ENCODE measurements at regions not wholly inside any gene's neighbourhood (a gene's known extent, or its start where the extent isn't known, plus 50 kb on each side); places are given as distances from the start of the nearest gene placed in this dataset.
A peak's percentile ranks its signal among the peaks of the same experiment; 100 is the strongest.

DNA sequence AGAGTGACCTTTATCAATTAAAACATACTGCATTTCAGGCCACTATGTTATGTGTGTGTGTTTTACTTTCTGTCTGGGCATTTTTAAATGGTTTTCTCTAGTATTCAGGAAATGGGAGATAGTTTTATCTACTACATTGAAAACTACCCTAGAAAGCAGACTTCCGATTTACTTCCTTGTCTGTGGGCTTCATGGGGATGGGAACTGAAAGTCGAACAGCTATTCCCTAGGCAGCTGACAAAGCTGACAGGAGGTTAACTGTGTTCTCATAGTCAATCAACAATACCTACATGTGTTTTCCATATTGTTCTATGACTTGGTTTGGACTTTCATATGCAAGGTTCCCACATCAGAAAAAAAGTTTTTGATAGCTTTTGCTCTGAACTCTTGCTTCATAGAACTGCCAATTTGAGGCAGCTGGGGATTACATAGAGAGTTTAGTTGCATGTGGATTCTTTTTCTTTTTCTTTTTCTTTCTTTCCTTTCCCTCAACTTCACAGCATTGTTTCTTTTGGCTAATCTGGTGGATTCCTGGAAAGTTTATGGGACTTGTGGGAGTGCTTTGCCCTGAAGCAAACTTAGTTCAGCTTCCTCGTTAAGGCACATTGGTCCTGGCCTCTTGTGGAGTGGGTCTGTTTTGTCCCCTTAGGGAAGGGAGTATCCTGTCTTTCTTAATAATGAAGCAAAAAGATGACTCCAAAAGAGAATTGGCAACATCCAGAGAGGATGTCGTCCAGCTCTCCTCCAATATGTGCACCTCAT lies 327.1 kb upstream of the GIMD1 start:
- Histone ChIP-seq H3K79me2 (ENCODE audit: control insufficient read depth, insufficient read depth, low read length, poor library complexity) (no peaks in the 10 kb centered on the region), H2BK120ac (ENCODE audit: insufficient read depth, low read length, poor library complexity) (no peak overlapping the region), H2AK5ac (ENCODE audit: low read length) (no peak overlapping the region), H4K91ac (ENCODE audit: low read depth, low read length) (no peak overlapping the region), H4K8ac (ENCODE audit: low read depth, low read length) (no peak overlapping the region), H3K9ac (ENCODE audit: low read length) (no peak overlapping the region), H3K27ac (ENCODE audit: low read depth, low read length) (no peak overlapping the region), H2BK5ac (ENCODE audit: low read depth, low read length, poor library complexity) (no peak overlapping the region), H3K4ac (ENCODE audit: low read depth, low read length) (no peak overlapping the region), H4K12ac (ENCODE audit: low read depth, low read length) (no peak overlapping the region), H3K14ac (ENCODE audit: low read length) (no peak overlapping the region), H3K27me3 (ENCODE audit: insufficient read depth, low read length) (no peaks in the 10 kb centered on the region), H3K4me3 (ENCODE audit: low read depth, low read length) (no peak overlapping the region), H2BK12ac (ENCODE audit: low read length) (no peak overlapping the region), H3K9me3 (ENCODE audit: insufficient read depth, low read depth, low read length) (peaks cover 2% of the 10 kb centered on the region), H3K18ac (ENCODE audit: low read length) (no peak overlapping the region), H3K23ac (ENCODE audit: low read length) (no peak overlapping the region), H3K36me3 (ENCODE audit: control insufficient read depth in 1 of 2, insufficient read depth in 2 of 2, low read length in 2 of 2) (no peaks in the 10 kb centered on the region), H2AFZ (ENCODE audit: insufficient read depth, low read length, poor library complexity) (no peak overlapping the region), H3K79me1 (ENCODE audit: low read length) (no peaks in the 10 kb centered on the region), H3K4me2 (ENCODE audit: low read length) (no peak overlapping the region), H3K4me1 (ENCODE audit: control insufficient read depth in 1 of 2, insufficient read depth in 2 of 2, low read length in 2 of 2) (no peaks in the 10 kb centered on the region)
- no CpG with 5 or more reads among the region's 4 CpGs for WGBS (ENCODE audit: extremely low coverage, insufficient coverage, insufficient read length)
- DNase-seq: no peak

DNA sequence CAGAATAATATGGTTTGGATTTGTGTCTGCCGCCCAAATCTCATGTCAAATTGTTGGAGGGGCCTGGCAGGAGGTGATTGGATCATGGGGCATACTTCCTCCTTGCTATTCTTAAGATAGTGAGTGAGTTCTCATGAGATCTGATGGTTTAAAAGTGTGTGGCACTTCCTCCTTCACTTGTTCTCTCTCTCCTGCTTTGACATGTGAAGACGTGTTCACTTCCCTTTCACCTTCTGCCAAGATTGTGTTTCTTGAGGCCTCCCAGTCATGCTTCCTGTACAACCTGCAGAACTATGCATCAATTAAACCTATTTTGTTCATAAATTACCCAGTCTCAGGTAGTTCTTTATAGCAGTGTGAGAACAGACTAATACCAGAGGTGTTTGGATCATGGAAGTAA lies 325.7 kb upstream of the GIMD1 start:
- no peak overlapping the region for H3K4me2 ChIP-seq (ENCODE audit: low read length)
- no peak overlapping the region for H2AK5ac ChIP-seq (ENCODE audit: low read length)
- no CpG with 5 or more reads among the region's 2 CpGs for WGBS (ENCODE audit: extremely low coverage, insufficient coverage, insufficient read length)
- H3K18ac ChIP-seq (ENCODE audit: low read length): no peak overlapping the region
- peaks cover 2% of the 10 kb centered on the region for H3K9me3 ChIP-seq (ENCODE audit: insufficient read depth, low read depth, low read length)
- no peaks in the 10 kb centered on the region for H3K36me3 ChIP-seq (ENCODE audit: control insufficient read depth in 1 of 2, insufficient read depth in 2 of 2, low read length in 2 of 2)
- no peak overlapping the region for H3K4ac ChIP-seq (ENCODE audit: low read depth, low read length)
- no peak overlapping the region for H4K8ac ChIP-seq (ENCODE audit: low read depth, low read length)
- no peak overlapping the region for H3K9ac ChIP-seq (ENCODE audit: low read length)
- no peak overlapping the region for H2AFZ ChIP-seq (ENCODE audit: insufficient read depth, low read length, poor library complexity)
- no peak overlapping the region for H3K23ac ChIP-seq (ENCODE audit: low read length)
- no peak overlapping the region for H2BK120ac ChIP-seq (ENCODE audit: insufficient read depth, low read length, poor library complexity)
- H3K14ac ChIP-seq (ENCODE audit: low read length): no peak overlapping the region
- H3K27me3 ChIP-seq (ENCODE audit: insufficient read depth, low read length): no peaks in the 10 kb centered on the region
- H3K79me2 ChIP-seq (ENCODE audit: control insufficient read depth, insufficient read depth, low read length, poor library complexity): no peaks in the 10 kb centered on the region
- H2BK12ac ChIP-seq (ENCODE audit: low read length): no peak overlapping the region
- no peak overlapping the region for H4K12ac ChIP-seq (ENCODE audit: low read depth, low read length)
- H3K79me1 ChIP-seq (ENCODE audit: low read length): no peaks in the 10 kb centered on the region
- no peak overlapping the region for H3K27ac ChIP-seq (ENCODE audit: low read depth, low read length)
- H3K4me1 ChIP-seq (ENCODE audit: control insufficient read depth in 1 of 2, insufficient read depth in 2 of 2, low read length in 2 of 2): peaks cover 0 to 2% of the 10 kb centered on the region in 2 experiments
- no peak overlapping the region for H3K4me3 ChIP-seq (ENCODE audit: low read depth, low read length)
- H4K91ac ChIP-seq (ENCODE audit: low read depth, low read length): no peak overlapping the region
- DNase-seq: no peak
- H2BK5ac ChIP-seq (ENCODE audit: low read depth, low read length, poor library complexity): no peak overlapping the region

DNA sequence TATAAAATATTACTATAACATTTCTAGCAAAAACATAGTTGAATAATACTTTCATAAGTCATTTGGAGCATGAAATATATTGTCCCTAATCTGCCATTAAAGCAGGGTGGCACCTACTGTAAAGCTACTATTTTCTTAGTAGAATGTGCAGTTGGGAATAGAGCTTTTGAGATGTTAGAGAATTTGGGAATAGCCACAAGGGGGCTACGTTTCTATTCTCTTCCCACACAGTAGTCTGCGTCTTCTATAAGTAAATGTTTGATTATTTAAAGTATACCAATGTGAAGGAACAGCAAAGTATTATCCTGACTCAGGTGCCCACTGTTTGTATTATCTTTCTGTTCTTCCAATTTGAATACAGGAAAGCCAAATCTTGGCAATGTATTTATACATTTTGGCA lies 323.2 kb upstream of the GIMD1 start:
- Histone ChIP-seq H2AFZ (ENCODE audit: insufficient read depth, low read length, poor library complexity) (no peak overlapping the region), H3K9ac (ENCODE audit: low read length) (no peak overlapping the region), H4K12ac (ENCODE audit: low read depth, low read length) (no peak overlapping the region), H2AK5ac (ENCODE audit: low read length) (no peak overlapping the region), H3K18ac (ENCODE audit: low read length) (no peak overlapping the region), H3K79me2 (ENCODE audit: control insufficient read depth, insufficient read depth, low read length, poor library complexity) (no peaks in the 10 kb centered on the region), H3K36me3 (ENCODE audit: control insufficient read depth in 1 of 2, insufficient read depth in 2 of 2, low read length in 2 of 2) (no peaks in the 10 kb centered on the region), H3K9me3 (ENCODE audit: insufficient read depth, low read depth, low read length) (peaks cover 2% of the 10 kb centered on the region), H3K23ac (ENCODE audit: low read length) (no peak overlapping the region), H3K4me3 (ENCODE audit: low read depth, low read length) (no peak overlapping the region), H3K79me1 (ENCODE audit: low read length) (no peaks in the 10 kb centered on the region), H3K4ac (ENCODE audit: low read depth, low read length) (no peak overlapping the region), H4K8ac (ENCODE audit: low read depth, low read length) (no peak overlapping the region), H2BK12ac (ENCODE audit: low read length) (no peak overlapping the region), H3K27ac (ENCODE audit: low read depth, low read length) (no peak overlapping the region), H3K4me2 (ENCODE audit: low read length) (no peak overlapping the region), H2BK5ac (ENCODE audit: low read depth, low read length, poor library complexity) (no peak overlapping the region), H2BK120ac (ENCODE audit: insufficient read depth, low read length, poor library complexity) (no peak overlapping the region), H3K27me3 (ENCODE audit: insufficient read depth, low read length) (no peaks in the 10 kb centered on the region), H3K4me1 (ENCODE audit: control insufficient read depth in 1 of 2, insufficient read depth in 2 of 2, low read length in 2 of 2) (peaks cover 0 to 2% of the 10 kb centered on the region in 2 experiments), H4K91ac (ENCODE audit: low read depth, low read length) (no peak overlapping the region), H3K14ac (ENCODE audit: low read length) (no peak overlapping the region)
- no CpG with 5 or more reads among the region's 2 CpGs for WGBS (ENCODE audit: extremely low coverage, insufficient coverage, insufficient read length)
- no peak for DNase-seq

- H3K27ac ChIP-seq (ENCODE audit: low read depth, low read length): no peak overlapping the region
- H3K23ac ChIP-seq (ENCODE audit: low read length): no peak overlapping the region
- H3K4ac ChIP-seq (ENCODE audit: low read depth, low read length): no peak overlapping the region
- no peak overlapping the region for H2AK5ac ChIP-seq (ENCODE audit: low read length)
- peaks cover 2% of the 10 kb centered on the region for H3K9me3 ChIP-seq (ENCODE audit: insufficient read depth, low read depth, low read length)
- no peaks in the 10 kb centered on the region for H3K36me3 ChIP-seq (ENCODE audit: control insufficient read depth in 1 of 2, insufficient read depth in 2 of 2, low read length in 2 of 2)
- H4K91ac ChIP-seq (ENCODE audit: low read depth, low read length): no peak overlapping the region
- no peak overlapping the region for H3K4me2 ChIP-seq (ENCODE audit: low read length)
- no peak overlapping the region for H3K9ac ChIP-seq (ENCODE audit: low read length)
- H4K8ac ChIP-seq (ENCODE audit: low read depth, low read length): no peak overlapping the region
- no peaks in the 10 kb centered on the region for H3K79me1 ChIP-seq (ENCODE audit: low read length)
- peak in 1 of 2 donors; percentile 10 for DNase-seq
- no peak overlapping the region for H2BK120ac ChIP-seq (ENCODE audit: insufficient read depth, low read length, poor library complexity)
- H3K14ac ChIP-seq (ENCODE audit: low read length): no peak overlapping the region
- H2BK12ac ChIP-seq (ENCODE audit: low read length): no peak overlapping the region
- peaks cover 0 to 2% of the 10 kb centered on the region in 2 experiments for H3K4me1 ChIP-seq (ENCODE audit: control insufficient read depth in 1 of 2, insufficient read depth in 2 of 2, low read length in 2 of 2)
- no peak overlapping the region for H3K18ac ChIP-seq (ENCODE audit: low read length)
- WGBS (ENCODE audit: extremely low coverage, insufficient coverage, insufficient read length): no CpG with 5 or more reads among the region's 4 CpGs
- no peak overlapping the region for H4K12ac ChIP-seq (ENCODE audit: low read depth, low read length)
- no peak overlapping the region for H2AFZ ChIP-seq (ENCODE audit: insufficient read depth, low read length, poor library complexity)
- no peaks in the 10 kb centered on the region for H3K27me3 ChIP-seq (ENCODE audit: insufficient read depth, low read length)
- H3K4me3 ChIP-seq (ENCODE audit: low read depth, low read length): no peak overlapping the region
- H2BK5ac ChIP-seq (ENCODE audit: low read depth, low read length, poor library complexity): no peak overlapping the region
- no peaks in the 10 kb centered on the region for H3K79me2 ChIP-seq (ENCODE audit: control insufficient read depth, insufficient read depth, low read length, poor library complexity)
Observed at GRCh38 chr4:106690487-106690886, 321.9 kb upstream of the GIMD1 start.

All from trophoblast cell (in vitro differentiated cells and primary cell).